GM13976 (cell line): ENCODE measurements at regions not wholly inside any gene's neighbourhood (a gene's known extent, or its start where the extent isn't known, plus 50 kb on each side); places are given as distances from the start of the nearest gene placed in this dataset.

Experiments
- DNase-seq: peaks from one replicate; pipeline ENCODE4 v3.0.0; 2012; ENCODE audit warnings: low spot score
- in situ Hi-C: fragments of 300-500 bp; cut with MboI; formaldehyde crosslinking; loops from one replicate; pipeline ENCODE4 v1.12.0; 2022; ENCODE audit warnings: low sequenced_read_pairs, mixed read lengths, inconsistent platforms; ENCODE audit not compliant: unreplicated experiment
- TF ChIP-seq, protein P1 (sequence below): IDR thresholded peaks from 2 replicates; pipeline ENCODE4 v1.5.1; 2012; ENCODE audit warnings: borderline replicate concordance, mild to moderate bottlenecking; ENCODE audit not compliant: insufficient read depth; ENCODE audit errors: extremely low read depth, missing control alignments, control extremely low read depth

DNA sequence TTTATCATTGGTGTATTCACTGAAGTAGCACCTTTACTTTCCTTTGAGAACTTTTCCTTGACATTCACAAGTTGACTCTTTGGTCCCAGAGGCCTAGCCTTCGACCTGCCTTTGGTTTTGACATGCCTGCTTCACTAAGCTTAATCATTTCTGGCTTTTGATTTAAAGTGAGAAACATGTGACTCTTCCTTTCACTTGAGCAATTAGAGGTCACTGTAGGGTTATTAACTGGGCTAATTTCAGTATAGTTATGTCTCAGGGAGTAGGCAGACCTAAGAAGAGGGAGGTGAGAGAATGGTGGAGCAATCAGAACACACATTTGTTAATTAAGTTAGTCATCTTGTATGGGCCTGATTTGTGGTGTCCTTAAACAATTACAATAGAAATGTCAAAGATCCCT lies 1040.7 kb upstream of the SLC39A10 start:
- TF ChIP-seq, protein P1, sequence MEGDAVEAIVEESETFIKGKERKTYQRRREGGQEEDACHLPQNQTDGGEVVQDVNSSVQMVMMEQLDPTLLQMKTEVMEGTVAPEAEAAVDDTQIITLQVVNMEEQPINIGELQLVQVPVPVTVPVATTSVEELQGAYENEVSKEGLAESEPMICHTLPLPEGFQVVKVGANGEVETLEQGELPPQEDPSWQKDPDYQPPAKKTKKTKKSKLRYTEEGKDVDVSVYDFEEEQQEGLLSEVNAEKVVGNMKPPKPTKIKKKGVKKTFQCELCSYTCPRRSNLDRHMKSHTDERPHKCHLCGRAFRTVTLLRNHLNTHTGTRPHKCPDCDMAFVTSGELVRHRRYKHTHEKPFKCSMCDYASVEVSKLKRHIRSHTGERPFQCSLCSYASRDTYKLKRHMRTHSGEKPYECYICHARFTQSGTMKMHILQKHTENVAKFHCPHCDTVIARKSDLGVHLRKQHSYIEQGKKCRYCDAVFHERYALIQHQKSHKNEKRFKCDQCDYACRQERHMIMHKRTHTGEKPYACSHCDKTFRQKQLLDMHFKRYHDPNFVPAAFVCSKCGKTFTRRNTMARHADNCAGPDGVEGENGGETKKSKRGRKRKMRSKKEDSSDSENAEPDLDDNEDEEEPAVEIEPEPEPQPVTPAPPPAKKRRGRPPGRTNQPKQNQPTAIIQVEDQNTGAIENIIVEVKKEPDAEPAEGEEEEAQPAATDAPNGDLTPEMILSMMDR = no peak
- DNase-seq = no peak
- in situ Hi-C loops = no loop called here

DNA sequence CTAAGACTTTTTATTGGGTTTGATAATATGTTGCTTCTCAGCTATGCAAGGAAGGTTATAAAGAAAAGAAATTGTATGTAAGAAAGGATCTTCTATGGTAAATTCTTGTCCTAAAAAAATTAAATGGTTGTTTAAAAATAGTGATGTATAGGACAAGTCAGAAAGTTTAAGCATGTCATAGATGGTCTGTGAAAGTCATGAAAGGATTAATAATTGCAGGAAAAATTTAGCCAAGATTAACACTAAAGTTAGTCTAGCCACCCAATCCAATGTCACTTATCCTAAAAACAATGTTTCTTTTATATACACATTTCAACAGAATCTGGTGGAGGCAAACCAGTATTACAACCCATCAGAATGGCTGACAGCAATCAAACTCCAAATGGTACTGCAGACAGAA lies 1046.7 kb upstream of the SLC39A10 start:
- TF ChIP-seq, protein P1 = no peak
- no peak for DNase-seq
- in situ Hi-C loops = no loop called here

DNA sequence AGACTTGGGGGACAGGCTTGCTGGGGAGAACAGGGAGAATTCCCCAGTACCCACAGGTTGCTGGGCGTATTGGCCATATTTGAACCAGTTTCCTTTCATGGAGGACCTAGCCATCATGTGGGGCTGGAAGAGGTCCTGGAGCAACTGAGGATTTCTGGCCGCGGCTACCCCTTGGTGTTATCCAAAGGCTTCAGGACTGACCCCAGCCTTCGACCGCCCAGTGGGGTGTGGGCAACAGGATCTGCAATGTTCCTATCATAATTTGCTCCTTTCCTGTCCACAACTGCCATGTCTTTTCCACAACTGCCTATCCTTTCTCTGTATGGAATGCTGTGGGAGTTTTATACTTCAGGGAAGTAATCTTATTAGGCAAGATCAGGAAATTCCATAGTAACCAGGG lies 1053.6 kb upstream of the SLC39A10 start:
- TF ChIP-seq, protein P1 = no peak
- DNase-seq = no peak
- in situ Hi-C loops = no loop called here

DNA sequence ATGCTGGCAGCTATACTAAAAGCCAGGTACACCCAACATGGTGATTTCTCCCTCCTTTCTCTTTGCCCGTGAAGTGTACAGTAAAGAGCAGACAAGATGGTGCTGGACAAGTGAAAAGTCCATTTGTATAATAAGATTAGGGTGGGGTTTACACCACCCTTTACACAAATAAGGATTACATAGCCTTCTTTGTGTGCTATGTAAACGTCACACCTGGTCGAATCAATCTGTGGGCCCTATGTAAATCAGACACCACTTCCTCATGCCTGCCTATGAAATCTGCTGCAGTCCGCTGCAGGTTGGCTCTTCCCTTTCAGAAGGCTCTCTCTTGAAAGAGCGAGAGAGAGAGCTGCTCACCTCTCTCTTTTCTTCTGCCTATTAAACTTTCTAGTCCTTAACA lies 1054.3 kb upstream of the SLC39A10 start:
- DNase-seq = no peak
- TF ChIP-seq, protein P1 = no peak
- in situ Hi-C loops = no loop called here

DNA sequence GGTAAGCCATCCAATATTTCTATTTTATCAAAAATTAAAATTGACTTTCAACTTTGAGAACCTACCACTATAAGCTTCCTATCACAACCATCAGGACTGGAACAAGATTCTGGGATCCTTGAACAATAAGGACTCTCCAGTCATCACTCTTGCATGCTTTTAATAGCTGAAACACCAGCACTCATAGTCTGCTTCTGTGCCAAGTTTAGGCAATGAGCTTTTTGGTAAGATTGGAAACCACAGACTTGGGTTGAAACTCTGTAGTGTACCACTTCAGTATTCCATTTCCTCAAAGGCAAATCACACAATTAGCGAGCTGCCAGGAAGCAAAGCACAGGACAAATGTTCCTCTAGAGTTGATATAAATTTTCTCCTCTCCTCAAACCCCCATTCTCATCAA lies 1065.8 kb upstream of the SLC39A10 start:
- DNase-seq = no peak
- in situ Hi-C loops = no loop called here
- TF ChIP-seq, protein P1 = no peak

DNA sequence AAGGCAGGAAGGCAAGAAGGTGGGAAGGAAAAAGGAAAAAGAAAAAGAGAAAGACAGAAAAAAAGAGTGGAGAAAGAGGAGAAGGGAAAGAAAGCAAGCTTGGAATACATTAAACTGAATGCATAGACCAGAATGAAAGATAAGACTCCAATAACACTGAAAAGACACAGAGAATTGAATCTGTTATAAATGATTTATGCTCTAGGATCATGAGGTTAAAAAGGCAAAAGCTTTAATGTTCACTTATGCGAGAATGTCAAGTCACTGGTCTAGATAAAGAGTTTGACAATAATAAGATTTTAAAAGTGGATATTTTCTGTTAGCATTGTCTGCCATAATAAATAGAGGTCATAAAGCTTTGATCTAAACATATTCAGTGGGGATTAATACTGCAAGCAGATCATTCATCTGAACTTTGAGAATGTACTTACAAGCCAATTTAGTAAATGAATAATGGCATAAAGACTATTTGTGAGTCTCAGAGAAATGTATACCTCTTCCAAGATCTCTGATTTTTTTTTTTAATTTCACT lies 1069.2 kb upstream of the SLC39A10 start:
- in situ Hi-C loops = no loop called here
- TF ChIP-seq, protein P1 = no peak
- no peak for DNase-seq

DNA sequence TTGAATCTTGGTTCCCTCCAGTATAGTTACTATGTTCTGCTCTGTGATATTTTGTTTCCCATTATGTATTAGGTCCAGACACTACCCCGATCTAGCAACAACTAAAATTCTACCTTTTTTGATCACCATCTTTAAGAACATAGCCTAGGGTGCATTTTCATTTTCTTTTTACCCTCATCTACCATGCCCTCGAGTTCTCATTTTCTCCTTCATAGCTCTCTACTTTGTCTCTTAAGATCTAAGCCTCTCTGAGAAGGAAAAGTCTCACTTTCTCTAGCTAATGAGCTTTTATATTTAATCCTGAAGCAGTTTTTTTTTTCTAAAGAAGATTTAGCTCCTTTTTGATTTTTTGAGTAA lies 1089.4 kb upstream of the SLC39A10 start:
- in situ Hi-C loops = no loop called here
- TF ChIP-seq, protein P1 = no peak
- DNase-seq = no peak
